ENCODE measurements at regions not wholly inside any gene's neighbourhood (a gene's known extent, or its start where the extent isn't known, plus 50 kb on each side); places are given as distances from the start of the nearest gene placed in this dataset.

- DNase-seq (ENCODE audit: low read depth, low spot score): no peak
- in situ Hi-C loops (cut with HindIII; ENCODE audit: low pct_unique_long_range_greater_than_20kb, low sequenced_read_pairs): no loop called here
These were observed 68.9 kb upstream of the EXOC4 start for GRCh38 chr7:133183969-133184368.

GRCh38 chr7:133185512-133185911 is 67.4 kb upstream of the EXOC4 start:
- no peak for DNase-seq (ENCODE audit: low read depth, low spot score)
- in situ Hi-C loops (cut with HindIII; ENCODE audit: low pct_unique_long_range_greater_than_20kb, low sequenced_read_pairs): no loop called here

GRCh38 chr7:133186060-133186459 is 66.8 kb upstream of the EXOC4 start:
- DNase-seq (ENCODE audit: low read depth, low spot score): no peak
- in situ Hi-C loops (cut with HindIII; ENCODE audit: low pct_unique_long_range_greater_than_20kb, low sequenced_read_pairs): no loop called here

- no peak for DNase-seq (ENCODE audit: low read depth, low spot score)
- in situ Hi-C loops (cut with HindIII; ENCODE audit: low pct_unique_long_range_greater_than_20kb, low sequenced_read_pairs): no loop called here
These were observed 62.7 kb upstream of the EXOC4 start for GRCh38 chr7:133190172-133190528.

GRCh38 chr7:133190650-133191049 is 62.2 kb upstream of the EXOC4 start:
- in situ Hi-C loops (cut with HindIII; ENCODE audit: low pct_unique_long_range_greater_than_20kb, low sequenced_read_pairs): no loop called here
- DNase-seq (ENCODE audit: low read depth, low spot score): no peak

- in situ Hi-C loops (cut with HindIII; ENCODE audit: low pct_unique_long_range_greater_than_20kb, low sequenced_read_pairs): no loop called here
These were observed 61.1 kb upstream of the EXOC4 start for GRCh38 chr7:133191787-133192186.

GRCh38 chr7:133195868-133196267 is 57.0 kb upstream of the EXOC4 start:
- DNase-seq (ENCODE audit: low read depth, low spot score): no peak
- in situ Hi-C loops (cut with HindIII; ENCODE audit: low pct_unique_long_range_greater_than_20kb, low sequenced_read_pairs): no loop called here

More at GRCh38 chr7:133191787-133192186, 61.1 kb upstream of the EXOC4 start:
- no peak for DNase-seq (ENCODE audit: low read depth, low spot score)

- in situ Hi-C loops (cut with HindIII; ENCODE audit: low pct_unique_long_range_greater_than_20kb, low sequenced_read_pairs): no loop called here
- DNase-seq (ENCODE audit: low read depth, low spot score): no peak
These were observed 55.8 kb upstream of the EXOC4 start for GRCh38 chr7:133196856-133197612.

- in situ Hi-C loops (cut with HindIII; ENCODE audit: low pct_unique_long_range_greater_than_20kb, low sequenced_read_pairs): no loop called here
- DNase-seq (ENCODE audit: low read depth, low spot score): peak; percentile 35
These were observed 54.8 kb upstream of the EXOC4 start for GRCh38 chr7:133197972-133198544.

GRCh38 chr7:133199831-133200230 is 53.0 kb upstream of the EXOC4 start:
- no peak for DNase-seq (ENCODE audit: low read depth, low spot score)
- in situ Hi-C loops (cut with HindIII; ENCODE audit: low pct_unique_long_range_greater_than_20kb, low sequenced_read_pairs): no loop called here

- no peak for DNase-seq (ENCODE audit: low read depth, low spot score)
- in situ Hi-C loops (cut with HindIII; ENCODE audit: low pct_unique_long_range_greater_than_20kb, low sequenced_read_pairs): no loop called here
These were observed 51.4 kb upstream of the EXOC4 start for GRCh38 chr7:133201470-133201869.

GRCh38 chr7:133202942-133203341 is 49.9 kb upstream of the EXOC4 start:
- no peak for DNase-seq (ENCODE audit: low read depth, low spot score)
- in situ Hi-C loops (cut with HindIII; ENCODE audit: low pct_unique_long_range_greater_than_20kb, low sequenced_read_pairs): no loop called here

All from SK-MEL-5 (cell line).